ENCODE measurements at regions not wholly inside any gene's neighbourhood (a gene's known extent, or its start where the extent isn't known, plus 50 kb on each side); places are given as distances from the start of the nearest gene placed in this dataset.

- peak in 1 of 2 experiments; percentile 10 for DNase-seq
These were observed 87.0 kb upstream of the SPATS2L start for GRCh38 chr2:200219309-200220113.

GRCh38 chr2:200220251-200220650, 86.2 kb upstream of the SPATS2L start:
- no peak for DNase-seq

DNA sequence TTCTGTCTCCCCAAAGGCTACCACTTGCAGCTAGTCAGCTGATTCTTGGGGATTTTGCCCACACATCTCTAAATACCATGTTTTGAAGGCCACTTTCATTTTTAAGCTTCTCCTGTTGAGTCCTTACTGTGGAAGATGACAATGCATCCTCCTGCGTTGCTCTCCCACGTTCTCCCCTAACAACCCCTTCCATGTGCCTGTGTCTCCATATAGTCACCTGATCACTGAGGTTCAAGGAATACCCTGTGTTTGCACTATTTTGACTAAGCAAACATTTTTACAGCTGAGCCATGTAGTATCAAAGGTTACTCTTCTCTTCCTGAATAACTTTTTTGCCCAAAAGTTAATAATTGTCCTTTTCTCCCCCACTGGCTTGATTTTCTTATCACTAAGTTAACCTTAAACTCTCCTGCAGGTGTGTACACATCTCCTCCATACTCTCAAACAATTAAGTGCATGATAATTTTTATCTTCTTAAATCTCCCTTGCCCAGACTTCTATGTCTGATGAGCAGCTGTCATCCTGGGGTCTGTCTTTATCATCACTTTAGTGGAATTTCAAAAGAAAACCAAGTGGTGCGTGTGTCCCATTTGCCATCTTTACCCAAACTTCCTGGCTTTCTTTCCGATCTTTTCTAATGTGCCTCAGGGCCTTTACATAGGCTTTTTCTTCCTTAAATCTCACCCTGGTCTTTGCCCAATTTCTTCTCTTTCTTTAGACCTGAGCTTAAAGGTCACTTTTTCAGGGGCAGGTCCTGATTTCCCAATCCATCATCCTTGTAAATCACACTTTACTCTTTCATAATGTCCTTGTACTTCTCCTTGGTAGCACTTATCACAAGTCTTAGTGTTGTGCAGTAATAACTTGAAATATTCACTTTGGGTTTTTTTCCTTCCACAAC, 85.2 kb upstream of the SPATS2L start:
- no peak for DNase-seq

DNA sequence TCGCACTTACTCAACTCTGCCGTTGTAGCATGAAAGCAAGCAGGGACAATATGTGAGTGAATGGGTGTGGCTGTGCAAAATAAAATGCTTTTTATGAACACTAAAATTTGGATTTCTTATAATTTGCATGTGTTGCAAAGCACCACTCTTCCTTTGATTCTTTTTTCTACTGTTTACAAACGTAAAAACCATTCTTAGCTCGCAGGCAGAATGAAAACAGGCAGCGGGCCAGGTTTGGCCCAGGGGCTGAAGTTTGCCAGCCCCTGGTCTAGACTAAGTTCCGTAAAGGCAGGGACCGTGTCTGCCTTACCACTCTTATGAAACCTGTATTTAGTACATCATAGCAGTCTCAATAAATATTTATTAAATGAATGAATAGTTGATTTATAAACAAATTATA, 83.7 kb upstream of the SPATS2L start:
- DNase-seq: no peak

DNA sequence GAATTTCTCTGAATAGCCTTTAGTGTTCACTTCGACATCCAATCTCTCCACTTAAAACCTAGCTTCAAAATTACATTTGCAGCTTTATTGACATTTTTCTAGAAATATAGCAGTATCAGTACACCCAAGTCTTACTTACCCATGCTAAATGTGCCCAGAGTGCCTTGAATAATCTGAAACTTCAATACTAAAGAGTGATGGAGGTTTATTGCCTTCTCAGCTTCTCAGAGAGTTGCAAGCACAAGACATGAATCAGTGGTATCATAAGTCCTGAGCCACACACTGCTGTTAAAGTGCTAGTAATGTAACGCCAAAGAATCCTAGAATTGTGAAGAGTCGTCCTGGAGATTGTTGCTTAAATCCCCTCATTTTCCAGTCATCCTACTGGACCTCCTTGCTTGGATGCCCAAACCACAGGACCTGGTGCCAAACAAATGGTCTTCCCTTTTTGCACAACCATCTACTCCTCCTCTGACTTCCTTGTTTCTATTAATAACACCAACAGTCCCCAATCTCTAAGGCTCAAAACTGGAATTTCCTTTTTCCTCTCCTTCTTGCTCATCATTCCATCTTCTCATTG, 83.2 kb upstream of the SPATS2L start:
- no peak for DNase-seq

DNA sequence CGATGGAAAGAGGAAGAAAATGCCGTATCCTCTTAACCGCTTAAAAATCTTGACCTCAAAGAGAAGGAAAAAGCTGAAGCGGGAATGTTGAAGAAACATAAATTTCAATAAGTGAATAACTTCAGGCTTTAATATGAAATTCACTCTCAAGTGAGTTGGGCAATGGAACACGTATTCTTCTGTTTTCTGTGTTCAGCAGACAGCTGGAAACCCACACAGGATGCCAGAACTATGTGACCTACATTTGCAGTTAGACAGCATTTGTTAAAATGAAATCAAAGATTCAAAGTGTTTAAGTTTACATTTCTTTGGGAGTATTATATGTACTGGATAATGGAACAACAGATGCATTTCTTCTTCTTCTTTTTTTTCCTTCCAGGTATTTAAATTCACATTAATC, 80.5 kb upstream of the SPATS2L start:
- DNase-seq: no peak

DNA sequence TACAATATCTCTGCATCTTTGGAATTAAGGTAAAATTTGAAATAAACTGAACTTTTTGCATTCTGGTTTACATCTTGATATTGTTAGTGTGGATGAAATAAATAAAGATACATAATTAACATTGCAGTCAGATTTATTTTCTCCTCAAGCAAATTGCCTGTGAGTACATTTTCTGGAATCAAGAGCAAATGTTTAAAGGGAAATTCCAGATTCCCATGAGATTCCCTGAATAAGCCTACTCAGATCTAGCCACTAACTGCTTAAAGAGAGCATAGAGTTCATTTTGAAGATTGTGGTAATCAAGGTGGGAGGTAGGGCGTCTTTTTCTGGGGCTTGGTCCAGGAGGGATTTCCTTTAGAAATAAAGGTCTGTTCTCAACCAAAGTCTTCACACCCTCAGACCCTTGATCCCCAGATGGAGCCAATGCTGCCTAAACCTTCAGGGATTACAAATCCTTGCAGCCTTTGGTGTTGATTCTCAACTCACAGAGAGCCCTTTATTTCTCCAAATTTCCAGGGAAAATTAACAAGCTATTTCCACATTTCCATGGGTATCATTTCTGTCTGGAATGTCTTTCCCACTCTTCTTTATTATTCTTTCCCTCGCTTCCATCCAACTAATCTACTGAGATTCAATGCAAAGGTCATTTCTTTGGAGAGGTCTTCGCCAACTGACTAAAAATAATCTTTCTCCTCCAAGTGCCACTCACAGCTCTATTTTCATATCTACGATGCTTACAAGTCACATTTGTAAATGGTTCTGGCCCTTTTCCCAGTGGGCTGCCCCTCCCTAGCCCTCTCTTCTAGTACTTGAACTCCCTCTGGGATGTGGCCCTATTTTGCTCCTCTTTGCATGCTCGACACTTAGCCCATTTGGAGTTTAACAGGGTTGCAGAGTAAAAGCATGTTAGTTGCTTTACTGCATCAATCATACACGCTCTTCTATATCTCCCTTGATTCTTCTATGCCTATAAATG, 79.8 kb upstream of the SPATS2L start:
- DNase-seq: no peak

GRCh38 chr2:200230716-200231115, 75.8 kb upstream of the SPATS2L start:
- DNase-seq: no peak

DNA sequence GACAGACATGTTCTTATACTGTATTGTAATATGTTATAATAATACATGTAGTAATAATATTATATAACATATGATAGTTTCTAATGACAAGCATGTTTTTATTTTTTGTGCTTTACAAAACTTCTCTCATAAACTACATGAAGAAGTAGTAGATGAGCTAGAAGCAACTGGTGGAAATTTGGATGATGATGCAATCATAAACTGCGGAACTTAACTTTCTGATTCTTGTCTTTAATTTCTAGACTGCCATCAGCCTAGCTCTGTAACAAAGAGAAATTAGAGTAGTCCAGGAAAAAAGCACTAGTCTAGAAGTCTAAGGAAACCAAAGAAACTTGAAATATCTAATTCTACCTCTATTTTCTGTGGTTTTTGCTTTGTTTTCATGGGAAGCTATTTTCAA, 71.0 kb upstream of the SPATS2L start:
- DNase-seq: no peak

DNA sequence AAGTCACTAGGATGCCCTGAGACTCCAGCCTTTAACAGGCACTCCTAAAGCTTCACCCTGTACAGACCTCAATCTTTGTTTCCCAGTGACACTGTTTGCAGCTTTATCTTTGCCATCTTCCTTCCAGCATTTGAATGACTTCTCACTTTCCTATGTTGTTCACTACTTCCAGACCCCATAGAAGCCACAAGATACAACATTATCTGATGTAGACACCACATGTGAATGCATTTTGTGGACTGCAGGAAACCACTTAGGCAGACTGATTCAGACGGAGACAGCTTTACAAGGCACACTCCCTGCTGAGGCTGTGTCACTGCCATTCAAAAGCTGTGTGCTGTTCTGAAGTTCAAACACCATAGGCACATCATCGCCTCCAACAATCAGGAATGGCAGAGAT, 67.3 kb upstream of the SPATS2L start:
- DNase-seq: no peak

GRCh38 chr2:200242570-200242969, 63.9 kb upstream of the SPATS2L start:
- no peak for DNase-seq

- no peak for DNase-seq
These were observed 63.1 kb upstream of the SPATS2L start for GRCh38 chr2:200243441-200243840.

DNA sequence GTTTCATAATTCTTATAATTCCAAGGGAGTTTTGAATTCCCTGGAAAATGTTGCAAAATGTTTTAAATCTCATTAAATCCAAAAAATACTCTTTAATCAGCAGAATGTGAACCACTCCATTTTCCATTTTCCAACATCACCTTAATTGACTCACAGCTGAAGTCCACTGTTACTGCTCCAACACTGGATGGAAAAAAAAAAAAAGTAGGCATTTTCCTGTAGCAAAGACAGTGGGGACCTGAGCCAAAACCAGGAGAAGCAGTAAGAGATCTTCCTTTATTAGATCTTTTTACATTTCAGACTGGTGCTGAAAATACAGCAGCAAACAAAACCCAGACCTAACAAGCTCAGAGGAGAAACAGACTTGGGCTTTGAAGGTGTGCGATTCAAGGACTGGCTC, 62.4 kb upstream of the SPATS2L start:
- DNase-seq: no peak

- DNase-seq: no peak
These were observed 59.0 kb upstream of the SPATS2L start for GRCh38 chr2:200247494-200247893.

- no peak for DNase-seq
These were observed 54.0 kb upstream of the SPATS2L start for GRCh38 chr2:200252265-200253067.

DNA sequence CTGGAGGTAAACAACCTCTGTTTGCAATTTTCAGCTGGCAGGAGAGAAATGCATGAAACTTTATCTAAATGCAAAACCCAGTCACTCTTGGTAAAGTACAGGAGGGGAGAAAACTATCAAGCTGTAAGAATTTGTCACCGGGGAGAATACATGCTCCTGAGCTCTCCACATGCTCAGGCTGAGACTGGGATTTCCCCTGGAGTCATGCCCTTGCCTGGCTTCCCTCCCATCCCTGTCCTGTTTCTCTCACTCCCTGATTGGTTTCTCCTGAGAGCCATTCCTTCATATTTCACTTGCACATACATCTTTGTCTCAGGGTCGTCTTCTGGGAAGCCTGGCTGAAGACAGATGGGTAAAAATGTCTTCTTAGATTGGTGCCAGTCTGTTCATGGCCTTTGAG, 52.9 kb upstream of the SPATS2L start:
- no peak for DNase-seq

DNA sequence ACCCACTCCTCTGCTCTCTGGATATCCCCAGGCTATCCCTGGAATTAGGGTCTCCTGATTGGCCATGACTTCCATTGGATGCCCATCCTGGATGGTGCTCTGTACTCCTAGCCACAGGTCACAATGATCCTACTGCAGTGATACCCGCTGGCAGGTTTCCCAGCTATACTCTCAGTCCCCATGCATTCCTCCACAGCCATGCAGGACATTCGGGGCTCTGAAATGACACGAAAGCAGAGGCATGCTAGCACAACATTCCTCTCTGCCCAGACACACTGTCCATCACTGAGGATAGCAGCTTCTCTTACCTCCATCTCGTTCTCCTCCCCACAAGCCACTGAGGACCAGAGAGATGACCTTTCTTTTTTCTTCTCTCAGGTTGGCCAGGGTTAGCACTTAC, 51.7 kb upstream of the SPATS2L start:
- DNase-seq: no peak

DNA sequence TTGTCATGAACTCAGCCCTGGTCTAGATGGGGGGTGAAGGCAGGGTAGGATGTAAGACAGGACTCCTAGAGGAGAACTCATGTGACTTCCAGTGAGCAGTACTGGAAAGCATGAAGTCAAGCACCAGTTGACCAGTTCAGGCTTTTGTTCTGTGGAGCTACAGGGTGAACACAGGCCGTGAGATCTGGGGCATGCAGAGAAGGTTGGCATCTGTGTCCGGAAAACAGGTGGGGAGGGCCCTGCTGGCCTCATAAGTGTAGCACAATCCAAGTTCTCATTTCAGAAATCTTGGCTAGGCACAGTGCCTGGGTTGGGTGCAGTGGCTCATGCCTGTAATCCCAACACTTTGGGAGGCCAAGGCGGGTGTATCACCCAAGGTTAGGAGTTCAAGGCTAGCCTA, 50.9 kb upstream of the SPATS2L start:
- DNase-seq: no peak
